ENCODE measurements at regions not wholly inside any gene's neighbourhood (a gene's known extent, or its start where the extent isn't known, plus 50 kb on each side); places are given as distances from the start of the nearest gene placed in this dataset.
A peak's percentile ranks its signal among the peaks of the same experiment; 100 is the strongest.

DNA sequence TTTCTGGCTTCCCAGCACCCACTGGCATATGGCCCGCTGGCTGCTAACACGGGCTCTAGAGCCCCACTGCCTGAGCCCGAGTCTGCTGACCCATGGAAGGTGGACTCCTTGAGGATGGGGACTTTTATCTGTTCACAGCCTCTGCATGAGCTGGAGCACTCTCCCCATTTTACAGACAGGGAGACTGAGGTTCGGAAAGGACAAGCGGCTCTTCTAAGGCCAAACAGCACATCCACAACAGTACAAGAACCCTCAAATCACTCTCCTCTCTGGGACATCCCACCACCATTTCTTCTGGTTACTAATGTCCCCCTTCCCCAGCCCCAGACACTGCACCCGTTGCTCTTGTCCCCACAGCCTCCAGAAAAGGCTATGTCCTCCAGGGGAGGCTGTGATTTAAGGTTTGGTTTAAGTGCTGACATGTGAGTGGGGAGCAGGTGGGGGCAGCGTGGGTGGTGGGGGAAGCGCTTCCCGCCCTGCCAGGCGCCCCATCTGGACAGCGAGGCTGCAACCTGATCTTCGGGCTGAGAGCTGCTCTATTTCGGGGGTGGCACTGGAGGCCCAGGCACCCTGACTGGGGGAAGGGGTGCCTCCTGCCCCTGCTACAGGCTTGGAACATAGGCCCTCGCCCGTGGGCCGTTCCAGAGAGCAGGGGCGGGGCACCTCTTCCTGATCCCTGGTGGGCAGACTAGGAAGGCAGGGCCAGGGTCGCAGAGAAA, 104.8 kb upstream of the WNT4 start:
- no peak for DNase-seq (ENCODE audit: low read depth)
- Histone ChIP-seq H3K27me3 (replicated peaks; ENCODE audit: control insufficient read depth, insufficient read depth, low read length) (peaks cover 45% of the 10 kb centered on the region), H3K9me3 (ENCODE audit: control insufficient read depth, low read length) (no peaks in the 10 kb centered on the region), H3K4me3 (ENCODE audit: low read length) (no peak overlapping the region), H3K36me3 (ENCODE audit: control insufficient read depth, insufficient read depth, low read length, severe bottlenecking) (no peaks in the 10 kb centered on the region), H3K9ac (ENCODE audit: low read length) (no peak overlapping the region), H3K4me1 (ENCODE audit: control insufficient read depth, insufficient read depth, low read length) (no peaks in the 10 kb centered on the region)

DNA sequence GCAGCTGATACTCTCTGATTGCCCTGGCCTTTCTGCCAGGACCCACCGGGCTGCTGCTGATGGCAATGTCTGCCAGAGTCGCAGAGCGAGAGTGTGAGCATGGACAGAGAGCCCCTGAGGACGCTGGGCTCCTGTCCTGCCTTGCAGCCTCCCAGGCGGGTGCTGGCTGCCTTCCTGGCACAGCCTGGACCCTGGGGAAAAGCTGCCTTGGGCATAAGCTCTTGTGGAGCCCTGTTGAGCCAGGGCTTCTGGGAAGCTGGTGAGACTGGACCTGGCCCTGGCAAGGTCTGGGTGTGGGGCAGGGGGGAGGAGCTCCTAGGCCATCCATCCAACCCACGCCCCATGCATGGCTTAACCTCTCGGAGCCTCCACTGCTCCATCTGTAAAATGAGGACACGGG, 105.8 kb upstream of the WNT4 start:
- Histone ChIP-seq H3K9me3 (ENCODE audit: control insufficient read depth, low read length) (no peaks in the 10 kb centered on the region), H3K36me3 (ENCODE audit: control insufficient read depth, insufficient read depth, low read length, severe bottlenecking) (no peaks in the 10 kb centered on the region), H3K9ac (ENCODE audit: low read length) (no peak overlapping the region), H3K27me3 (replicated peaks; ENCODE audit: control insufficient read depth, insufficient read depth, low read length) (peaks cover 41% of the 10 kb centered on the region), H3K4me3 (ENCODE audit: low read length) (no peak overlapping the region), H3K4me1 (ENCODE audit: control insufficient read depth, insufficient read depth, low read length) (peaks cover 9% of the 10 kb centered on the region)
- DNase-seq (ENCODE audit: low read depth), result no peak

DNA sequence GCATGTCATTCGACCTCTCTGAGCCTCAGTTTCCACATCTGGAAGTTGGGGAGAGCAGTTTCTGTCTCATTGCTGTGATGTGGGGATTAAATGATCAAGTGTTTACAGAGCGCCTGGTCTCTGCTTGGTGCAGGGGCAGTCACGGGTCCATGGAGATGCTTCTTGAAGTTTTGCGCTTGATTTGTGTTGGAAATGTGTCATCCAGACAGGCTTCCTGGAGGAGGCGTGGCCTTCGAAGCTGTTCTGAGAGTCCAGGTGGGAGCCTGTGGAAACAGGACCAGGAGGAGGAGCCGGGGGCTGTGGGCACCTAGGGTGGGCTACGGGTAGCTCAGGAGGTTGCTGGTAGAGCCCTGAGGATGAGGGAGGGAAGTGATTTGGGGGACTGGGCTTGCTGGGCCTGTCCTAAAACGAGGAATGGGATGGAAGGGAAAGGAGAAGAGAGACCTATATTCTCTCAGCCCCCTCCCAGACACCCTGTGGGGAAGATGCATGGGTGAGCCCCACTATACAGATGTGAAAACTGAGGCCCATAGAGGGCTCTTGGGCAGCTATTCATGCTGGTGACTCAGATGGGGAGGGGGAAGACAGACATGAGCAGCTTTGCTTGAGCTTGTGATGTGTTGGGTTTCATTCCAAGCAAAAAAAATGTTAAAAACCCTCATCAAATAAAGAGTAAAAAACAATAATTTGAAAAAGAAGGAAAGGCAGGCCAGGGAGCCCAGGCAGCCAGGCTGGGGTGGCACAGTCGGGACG, 107.2 kb upstream of the WNT4 start:
- peaks cover 12% of the 10 kb centered on the region for H3K4me1 ChIP-seq (ENCODE audit: control insufficient read depth, insufficient read depth, low read length)
- peaks cover 37% of the 10 kb centered on the region for H3K27me3 ChIP-seq (replicated peaks; ENCODE audit: control insufficient read depth, insufficient read depth, low read length)
- DNase-seq (ENCODE audit: low read depth), result no peak
- no peaks in the 10 kb centered on the region for H3K9me3 ChIP-seq (ENCODE audit: control insufficient read depth, low read length)
- no peak overlapping the region for H3K4me3 ChIP-seq (ENCODE audit: low read length)
- no peak overlapping the region for H3K9ac ChIP-seq (ENCODE audit: low read length)
- H3K36me3 ChIP-seq (ENCODE audit: control insufficient read depth, insufficient read depth, low read length, severe bottlenecking), result no peaks in the 10 kb centered on the region

DNA sequence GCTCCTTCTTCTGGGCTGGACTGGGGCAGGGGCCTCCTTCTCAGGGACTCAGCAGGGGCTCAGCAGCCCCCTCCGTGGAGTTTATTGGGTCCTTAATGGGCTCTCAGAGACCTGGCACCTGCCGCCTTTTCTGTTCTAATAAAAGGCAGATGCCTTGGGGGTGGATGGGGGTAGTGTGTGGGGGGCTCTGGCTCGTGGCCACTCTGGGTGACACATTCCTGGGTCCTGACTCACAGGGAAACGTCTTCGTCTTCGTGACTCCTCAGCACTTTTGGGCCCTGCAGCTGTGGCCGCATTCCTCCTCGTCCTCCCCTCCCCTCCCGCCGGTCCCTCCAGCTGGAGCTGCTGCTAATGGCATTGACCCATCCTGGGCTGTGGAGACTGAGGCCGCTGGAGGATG, 107.8 kb upstream of the WNT4 start:
- Histone ChIP-seq H3K9ac (ENCODE audit: low read length) (no peak overlapping the region), H3K4me3 (ENCODE audit: low read length) (no peak overlapping the region), H3K9me3 (ENCODE audit: control insufficient read depth, low read length) (no peaks in the 10 kb centered on the region), H3K4me1 (ENCODE audit: control insufficient read depth, insufficient read depth, low read length) (peaks cover 12% of the 10 kb centered on the region), H3K36me3 (ENCODE audit: control insufficient read depth, insufficient read depth, low read length, severe bottlenecking) (no peaks in the 10 kb centered on the region), H3K27me3 (replicated peaks; ENCODE audit: control insufficient read depth, insufficient read depth, low read length) (peaks cover 35% of the 10 kb centered on the region)
- peak; percentile 7 for DNase-seq (ENCODE audit: low read depth)

DNA sequence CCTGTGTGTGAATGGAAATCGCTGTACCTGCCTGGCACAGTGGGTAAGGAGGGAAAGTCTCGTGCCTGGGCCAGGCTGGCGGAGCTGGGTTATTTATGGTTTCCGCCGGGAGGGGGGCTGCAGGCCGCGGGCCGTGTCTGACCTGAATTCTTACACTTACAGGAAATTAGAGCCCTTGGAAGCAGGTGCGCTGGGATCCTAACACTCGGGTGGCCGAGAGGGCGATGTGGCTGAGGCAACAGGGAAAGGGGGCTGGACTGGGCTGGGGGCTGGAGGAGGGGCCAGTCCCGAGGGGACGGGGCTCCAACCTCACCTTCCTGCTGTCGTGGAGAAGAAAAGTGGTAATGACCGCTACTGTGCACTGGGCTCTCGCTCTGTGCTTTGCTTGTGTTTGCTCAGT, 109.4 kb upstream of the WNT4 start:
- no peaks in the 10 kb centered on the region for H3K36me3 ChIP-seq (ENCODE audit: control insufficient read depth, insufficient read depth, low read length, severe bottlenecking)
- H3K4me1 ChIP-seq (ENCODE audit: control insufficient read depth, insufficient read depth, low read length), result peaks cover 12% of the 10 kb centered on the region
- no peak for DNase-seq (ENCODE audit: low read depth)
- no peak overlapping the region for H3K4me3 ChIP-seq (ENCODE audit: low read length)
- H3K9me3 ChIP-seq (ENCODE audit: control insufficient read depth, low read length), result no peaks in the 10 kb centered on the region
- H3K9ac ChIP-seq (ENCODE audit: low read length), result no peak overlapping the region
- peaks cover 39% of the 10 kb centered on the region for H3K27me3 ChIP-seq (replicated peaks; ENCODE audit: control insufficient read depth, insufficient read depth, low read length)

DNA sequence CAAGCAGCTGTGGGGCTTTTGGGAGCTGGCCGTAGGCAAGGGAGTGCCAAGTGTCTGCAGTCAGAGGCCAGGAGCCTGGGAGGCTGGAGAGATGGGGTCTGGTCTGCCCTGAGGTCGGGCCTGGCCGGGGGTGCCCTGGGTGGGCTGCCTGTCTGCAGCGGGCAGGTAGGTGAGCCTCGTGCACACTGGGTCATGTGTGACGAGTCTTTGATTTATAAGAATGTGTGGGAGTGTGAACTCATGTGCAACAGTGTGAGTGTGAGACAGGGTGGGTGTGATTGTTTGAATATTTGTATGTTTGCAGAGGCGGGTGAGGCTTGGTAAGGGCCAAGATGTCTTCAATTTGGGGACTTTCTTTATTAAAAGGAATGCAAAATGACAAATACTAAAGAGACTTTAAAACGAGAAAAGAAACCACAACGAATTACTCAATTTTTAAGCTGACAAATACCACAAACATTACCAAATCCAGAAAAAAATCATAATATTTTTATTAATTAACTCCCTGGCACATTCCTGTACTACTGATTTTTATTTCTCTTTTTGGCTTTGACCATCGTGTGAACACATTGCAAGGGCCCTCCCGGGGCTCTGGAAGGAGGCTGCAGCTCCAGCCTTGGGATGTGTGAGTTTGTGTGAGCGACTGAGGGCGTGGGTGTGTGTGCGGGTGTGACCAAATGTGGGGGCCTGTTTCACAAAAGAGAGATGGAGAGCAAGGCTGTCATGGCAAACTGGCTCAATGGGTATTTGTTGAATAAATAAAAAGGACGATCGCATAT, 110.3 kb upstream of the WNT4 start:
- no peak for DNase-seq (ENCODE audit: low read depth)
- Histone ChIP-seq H3K27me3 (replicated peaks; ENCODE audit: control insufficient read depth, insufficient read depth, low read length) (peaks cover 32% of the 10 kb centered on the region), H3K4me1 (ENCODE audit: control insufficient read depth, insufficient read depth, low read length) (peaks cover 12% of the 10 kb centered on the region)

DNA sequence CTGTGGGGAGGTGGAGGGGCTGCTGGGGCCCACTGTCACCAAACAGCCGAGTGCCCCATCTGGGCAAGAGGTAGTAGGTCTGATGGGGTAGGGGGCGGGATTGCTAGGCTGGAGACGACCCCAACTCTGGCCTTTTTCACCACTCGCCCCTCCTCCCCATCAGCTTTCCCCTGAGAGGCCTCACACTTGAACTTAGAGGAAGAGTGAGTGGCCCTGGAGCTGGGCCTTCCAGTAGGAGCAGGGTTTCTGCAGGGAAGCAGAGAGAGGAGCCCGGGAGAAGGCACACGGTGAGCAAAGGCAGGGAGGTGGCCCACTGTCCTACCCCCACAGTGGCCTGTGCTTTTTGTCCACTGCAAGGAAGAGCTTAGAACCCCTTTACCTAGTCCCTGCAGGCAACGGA, 111.9 kb upstream of the WNT4 start:
- Histone ChIP-seq H3K27me3 (replicated peaks; ENCODE audit: control insufficient read depth, insufficient read depth, low read length) (peaks cover 37% of the 10 kb centered on the region), H3K9me3 (ENCODE audit: control insufficient read depth, low read length) (no peaks in the 10 kb centered on the region), H3K36me3 (ENCODE audit: control insufficient read depth, insufficient read depth, low read length, severe bottlenecking) (no peaks in the 10 kb centered on the region), H3K4me1 (ENCODE audit: control insufficient read depth, insufficient read depth, low read length) (peaks cover 12% of the 10 kb centered on the region), H3K4me3 (ENCODE audit: low read length) (no peak overlapping the region), H3K9ac (ENCODE audit: low read length) (no peak overlapping the region)
- no peak for DNase-seq (ENCODE audit: low read depth)

More for the DNA sequence above, 110.3 kb upstream of the WNT4 start:
- H3K36me3 ChIP-seq (ENCODE audit: control insufficient read depth, insufficient read depth, low read length, severe bottlenecking), result no peaks in the 10 kb centered on the region
- no peak overlapping the region for H3K4me3 ChIP-seq (ENCODE audit: low read length)
- H3K9me3 ChIP-seq (ENCODE audit: control insufficient read depth, low read length), result no peaks in the 10 kb centered on the region
- H3K9ac ChIP-seq (ENCODE audit: low read length), result no peak overlapping the region

DNA sequence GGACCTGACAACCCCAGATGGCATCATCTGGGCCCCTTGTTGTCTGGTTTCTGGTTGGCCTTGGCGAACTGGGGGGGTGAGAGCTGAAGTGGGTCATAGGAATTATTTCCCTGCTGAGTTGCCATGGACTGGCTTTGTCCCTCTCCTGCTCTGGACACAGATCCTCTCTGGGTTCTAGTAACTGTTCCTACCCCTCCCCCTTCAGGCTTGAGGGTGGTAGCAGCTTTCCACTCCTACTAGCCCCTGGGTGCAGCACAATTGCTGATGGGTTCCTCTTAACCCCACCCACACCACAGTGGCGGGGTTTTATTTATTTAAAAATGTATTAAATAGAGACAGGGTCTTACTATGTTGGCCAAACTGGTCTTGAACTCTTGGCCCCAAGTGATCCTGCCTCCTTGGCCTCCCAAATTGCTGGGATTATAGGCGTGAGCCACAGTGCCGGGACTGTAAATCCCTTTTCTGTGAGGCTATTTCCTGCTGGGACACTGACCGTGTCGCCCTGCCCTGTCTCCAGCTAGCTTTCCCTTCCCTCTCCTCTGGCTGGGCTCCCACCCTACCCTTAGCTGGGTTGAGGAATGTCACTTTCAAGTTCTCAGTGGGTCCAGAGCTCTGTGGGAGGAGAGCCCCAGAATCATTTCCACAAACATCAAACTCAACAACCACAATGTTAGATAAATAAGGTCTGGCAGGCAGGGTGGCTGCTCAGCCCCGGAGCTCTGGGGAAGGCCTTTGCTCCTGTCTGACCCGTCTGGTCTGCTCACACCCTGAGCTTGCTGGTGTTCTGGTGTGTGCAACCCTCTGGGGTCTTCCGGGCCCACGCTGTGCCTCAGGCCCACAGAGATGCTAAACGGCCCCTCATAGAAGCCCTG, 112.7 kb upstream of the WNT4 start:
- DNase-seq (ENCODE audit: low read depth), result no peak
- H3K9ac ChIP-seq (ENCODE audit: low read length), result no peak overlapping the region
- no peak overlapping the region for H3K4me3 ChIP-seq (ENCODE audit: low read length)
- H3K9me3 ChIP-seq (ENCODE audit: control insufficient read depth, low read length), result no peaks in the 10 kb centered on the region
- no peaks in the 10 kb centered on the region for H3K36me3 ChIP-seq (ENCODE audit: control insufficient read depth, insufficient read depth, low read length, severe bottlenecking)
- H3K4me1 ChIP-seq (ENCODE audit: control insufficient read depth, insufficient read depth, low read length), result peaks cover 12% of the 10 kb centered on the region
- peaks cover 35% of the 10 kb centered on the region for H3K27me3 ChIP-seq (replicated peaks; ENCODE audit: control insufficient read depth, insufficient read depth, low read length)

DNA sequence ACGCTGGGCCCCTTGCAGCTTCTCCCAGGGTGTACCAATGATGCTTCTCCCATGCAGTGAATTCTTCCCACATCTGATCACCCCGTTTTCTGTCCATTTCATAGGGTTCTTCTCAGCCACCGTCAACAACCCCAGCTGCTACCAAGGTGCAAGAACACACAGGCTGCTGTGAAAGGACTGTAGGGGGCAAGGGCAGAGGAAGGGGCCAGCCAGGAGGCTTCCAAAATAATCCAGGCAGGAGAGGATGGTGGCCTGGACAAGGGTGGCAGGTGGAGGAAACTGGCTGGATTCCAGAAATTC, 113.3 kb upstream of the WNT4 start:
- Histone ChIP-seq H3K36me3 (ENCODE audit: control insufficient read depth, insufficient read depth, low read length, severe bottlenecking) (no peaks in the 10 kb centered on the region), H3K4me3 (ENCODE audit: low read length) (no peak overlapping the region), H3K9me3 (ENCODE audit: control insufficient read depth, low read length) (no peaks in the 10 kb centered on the region), H3K9ac (ENCODE audit: low read length) (no peak overlapping the region), H3K27me3 (replicated peaks; ENCODE audit: control insufficient read depth, insufficient read depth, low read length) (peaks cover 35% of the 10 kb centered on the region), H3K4me1 (ENCODE audit: control insufficient read depth, insufficient read depth, low read length) (peaks cover 12% of the 10 kb centered on the region)
- no peak for DNase-seq (ENCODE audit: low read depth)

DNA sequence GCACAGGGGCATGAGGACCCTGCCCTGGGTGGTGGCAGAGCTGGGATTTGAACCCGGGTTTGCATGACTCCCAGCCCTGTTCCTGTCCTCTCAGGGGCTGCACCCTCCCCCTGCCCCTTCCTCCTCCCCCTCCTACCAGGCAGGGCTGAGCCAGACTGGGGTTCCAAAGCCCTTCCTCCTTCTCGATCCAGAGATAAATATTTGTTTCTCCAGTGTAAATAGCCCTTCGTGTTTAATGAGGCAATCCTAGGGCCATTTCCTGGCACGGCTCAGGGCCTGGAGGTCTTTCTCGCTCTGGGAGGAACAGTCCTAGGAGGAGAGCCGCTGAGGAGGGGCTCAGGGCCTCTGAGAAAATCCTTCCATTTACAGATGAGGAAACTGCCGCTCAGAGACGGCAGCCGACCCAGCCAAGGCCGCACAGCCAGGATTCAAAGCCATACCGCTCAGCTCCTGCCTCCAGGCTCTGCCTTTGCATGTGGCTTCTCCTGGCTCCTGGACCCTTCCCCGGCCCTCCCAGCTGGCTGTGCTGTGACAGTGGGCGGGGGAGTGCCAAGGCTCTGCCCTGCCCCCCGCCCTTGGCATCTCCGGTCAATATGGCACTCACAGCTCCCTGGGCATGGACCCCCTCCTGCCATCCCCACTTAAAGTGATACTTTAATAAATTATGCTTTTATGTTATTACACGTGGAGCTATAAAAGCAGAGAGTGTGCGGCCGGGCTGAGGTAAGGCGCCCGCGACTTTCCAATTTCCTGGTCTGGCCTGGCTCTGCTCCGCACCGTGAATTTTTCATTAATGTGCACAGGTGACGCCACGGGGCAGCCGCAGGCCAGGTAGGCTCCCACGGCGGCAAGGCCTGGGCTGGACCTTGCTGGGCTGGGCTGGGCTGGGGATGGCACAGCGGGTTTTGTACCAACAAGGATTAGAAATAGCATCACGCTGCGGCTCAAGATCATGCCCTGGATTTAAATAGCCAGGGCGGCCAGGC, 114.7 kb upstream of the WNT4 start:
- peaks cover 42% of the 10 kb centered on the region for H3K27me3 ChIP-seq (replicated peaks; ENCODE audit: control insufficient read depth, insufficient read depth, low read length)
- no peaks in the 10 kb centered on the region for H3K36me3 ChIP-seq (ENCODE audit: control insufficient read depth, insufficient read depth, low read length, severe bottlenecking)
- no peak overlapping the region for H3K9ac ChIP-seq (ENCODE audit: low read length)
- no peak overlapping the region for H3K4me3 ChIP-seq (ENCODE audit: low read length)
- no peaks in the 10 kb centered on the region for H3K9me3 ChIP-seq (ENCODE audit: control insufficient read depth, low read length)
- DNase-seq (ENCODE audit: low read depth), result no peak
- H3K4me1 ChIP-seq (ENCODE audit: control insufficient read depth, insufficient read depth, low read length), result peaks cover 12% of the 10 kb centered on the region

Data from adipocyte (in vitro differentiated cells).